H9 (cell line): ENCODE measurements at regions not wholly inside any gene's neighbourhood (a gene's known extent, or its start where the extent isn't known, plus 50 kb on each side); places are given as distances from the start of the nearest gene placed in this dataset.

Experiments used
- DNase-seq: peaks from one replicate; pipeline ENCODE4 v3.0.0-alpha.2; 2017
- H2AFZ ChIP-seq: one replicate; pipeline ENCODE4 v1.6.1; 2013; ENCODE audit warnings: mild to moderate bottlenecking, low read length, control low read depth, moderate library complexity
- H2AK5ac ChIP-seq: 2 replicates; pipeline ENCODE4 v1.6.1; 2013; ENCODE audit warnings: low read length, control low read depth, mixed read lengths; ENCODE audit not compliant: insufficient read length
- H2BK120ac ChIP-seq: one replicate; pipeline ENCODE4 v1.6.1; 2013; ENCODE audit warnings: low read depth, mild to moderate bottlenecking, low read length, control low read depth, inconsistent platforms; ENCODE audit not compliant: poor library complexity, severe bottlenecking
- H2BK12ac ChIP-seq: 2 replicates; pipeline ENCODE4 v1.6.1; 2013; ENCODE audit warnings: low read length, control low read depth, mixed read lengths, low read depth; ENCODE audit not compliant: insufficient read length
- H2BK15ac ChIP-seq: 2 replicates; pipeline ENCODE4 v1.6.1; 2013; ENCODE audit warnings: low read depth, low read length, control low read depth
- H2BK20ac ChIP-seq: one replicate; pipeline ENCODE4 v1.6.1; 2013; ENCODE audit warnings: low read depth, mild to moderate bottlenecking, low read length, control low read depth, inconsistent platforms; ENCODE audit not compliant: poor library complexity, severe bottlenecking
- H2BK5ac ChIP-seq: 2 replicates; pipeline ENCODE4 v1.6.1; 2013; ENCODE audit warnings: low read length, control low read depth, mixed read lengths; ENCODE audit not compliant: insufficient read length
- H3K14ac ChIP-seq: 2 replicates; pipeline ENCODE4 v1.6.1; 2013; ENCODE audit warnings: low read length, control low read depth; ENCODE audit not compliant: insufficient read depth
- H3K18ac ChIP-seq: 2 replicates; pipeline ENCODE4 v1.6.1; 2013; ENCODE audit warnings: low read depth, mild to moderate bottlenecking, mixed read lengths, low read length, control low read depth; ENCODE audit not compliant: insufficient read length
- H3K23ac ChIP-seq: 2 replicates; pipeline ENCODE4 v1.6.1; 2013; ENCODE audit warnings: low read length, control low read depth, mixed read lengths, low read depth; ENCODE audit not compliant: insufficient read length
- H3K23me2 ChIP-seq: 2 replicates; pipeline ENCODE4 v1.6.1; 2013; ENCODE audit warnings: low read depth, mild to moderate bottlenecking, mixed read lengths, low read length, control low read depth; ENCODE audit not compliant: insufficient read length, poor library complexity, severe bottlenecking
- H3K27ac ChIP-seq: 2 replicates; pipeline ENCODE4 v1.5.1; 2013; ENCODE audit warnings: low read length, control low read depth, mixed read lengths, low read depth; ENCODE audit not compliant: insufficient read length
- H3K27me3 ChIP-seq: 2 replicates; pipeline ENCODE4 v1.6.1; 2013; ENCODE audit warnings: low read length, control low read depth, inconsistent platforms; ENCODE audit not compliant: insufficient read depth
- H3K4ac ChIP-seq: 2 replicates; pipeline ENCODE4 v1.6.1; 2013; ENCODE audit warnings: low read depth, mild to moderate bottlenecking, control low read depth, inconsistent platforms, low read length, moderate library complexity
- H3K4me1 ChIP-seq: 2 replicates; pipeline ENCODE4 v1.6.1; 2013; ENCODE audit warnings: low read length, control low read depth, inconsistent platforms; ENCODE audit not compliant: insufficient read depth
- H3K4me2 ChIP-seq: 2 replicates; pipeline ENCODE4 v1.6.1; 2013; ENCODE audit warnings: low read length, control low read depth, mixed read lengths; ENCODE audit not compliant: insufficient read length, insufficient read depth
- H3K56ac ChIP-seq: 2 replicates; pipeline ENCODE4 v1.6.1; 2013; ENCODE audit warnings: low read depth, mild to moderate bottlenecking, mixed read lengths, low read length, control low read depth; ENCODE audit not compliant: insufficient read length
- H3K79me1 ChIP-seq: 2 replicates; pipeline ENCODE4 v1.6.1; 2013; ENCODE audit warnings: low read depth, mild to moderate bottlenecking, moderate library complexity, low read length, control low read depth, inconsistent platforms; ENCODE audit not compliant: insufficient read depth, poor library complexity, severe bottlenecking
- H3K79me2 ChIP-seq: 2 replicates; pipeline ENCODE4 v1.6.1; 2013; ENCODE audit warnings: low read length, control low read depth, inconsistent platforms; ENCODE audit not compliant: insufficient read depth
- H3K9ac ChIP-seq: 2 replicates; pipeline ENCODE4 v1.6.1; 2013; ENCODE audit warnings: low read length, control low read depth, mixed read lengths; ENCODE audit not compliant: insufficient read length; ENCODE audit errors: extremely low read depth
- H3K9me3 ChIP-seq: one replicate; pipeline ENCODE4 v1.6.1; 2013; ENCODE audit warnings: low read depth, low read length, inconsistent platforms; ENCODE audit not compliant: control insufficient read depth
- H3T11ph ChIP-seq: one replicate; pipeline ENCODE4 v1.6.1; 2013; ENCODE audit warnings: mild to moderate bottlenecking, low read length, control low read depth, inconsistent platforms
- H4K20me1 ChIP-seq: one replicate; pipeline ENCODE4 v1.6.1; 2013; ENCODE audit not compliant: control insufficient read depth, insufficient read length, insufficient read depth
- H4K5ac ChIP-seq: 2 replicates; pipeline ENCODE4 v1.6.1; 2013; ENCODE audit warnings: low read depth, mild to moderate bottlenecking, mixed read lengths, low read length, control low read depth; ENCODE audit not compliant: insufficient read length
- H4K8ac ChIP-seq: replicated peaks from 2 replicates; pipeline ENCODE4 v1.6.1; 2013; ENCODE audit warnings: low read length, control low read depth, mixed read lengths, low read depth; ENCODE audit not compliant: insufficient read length
- H4K91ac ChIP-seq: 2 replicates; pipeline ENCODE4 v1.6.1; 2013; ENCODE audit warnings: low read depth, mild to moderate bottlenecking, moderate library complexity, mixed read lengths, low read length, control low read depth; ENCODE audit not compliant: insufficient read length
- H3K27ac Mint-ChIP-seq, 3 experiments: 2 replicates in 2 of 3; 3 replicates in 1 of 3; pipeline ENCODE4 v1.8.0; 2020 to 2021; ENCODE audit warnings: mixed read lengths in 3 of 3, mild to moderate bottlenecking in 1 of 3, moderate library complexity in 1 of 3
- H3K27me3 Mint-ChIP-seq: 2 replicates; pipeline ENCODE4 v1.8.0; 2021; ENCODE audit warnings: low read depth, mild to moderate bottlenecking, moderate library complexity, mixed read lengths
- H3K36me3 Mint-ChIP-seq, 3 experiments: 2 replicates in 2 of 3; 3 replicates in 1 of 3; pipeline ENCODE4 v1.8.0; 2020 to 2021; ENCODE audit warnings: low read depth in 3 of 3, mixed read lengths in 3 of 3; ENCODE audit not compliant: insufficient read depth in 1 of 3
- H3K4me1 Mint-ChIP-seq, 2 experiments: 2 replicates each; pipeline ENCODE4 v1.8.0; 2020; ENCODE audit warnings: mixed read lengths in 2 of 2
- H3K4me3 Mint-ChIP-seq, 2 experiments: 2 replicates in 1 of 2; 3 replicates in 1 of 2; pipeline ENCODE4 v1.8.0; 2020 to 2021; ENCODE audit warnings: mild to moderate bottlenecking in 2 of 2, mixed read lengths in 2 of 2, moderate library complexity in 1 of 2
- H3K9me3 Mint-ChIP-seq, 2 experiments: 2 replicates in 1 of 2; 3 replicates in 1 of 2; pipeline ENCODE4 v1.8.0; 2020; ENCODE audit warnings: mild to moderate bottlenecking in 2 of 2, mixed read lengths in 2 of 2, moderate library complexity in 1 of 2
- WGBS: extraction: QIAGEN DNeasy Blood & Tissue Kit; methylation state at CpG from one replicate; pipeline ENCODE4 v1.1.7; 2013; ENCODE audit warnings: missing lambda C conversion rate, low lambda C conversion rate, mixed read lengths; ENCODE audit not compliant: insufficient read length; ENCODE audit errors: extremely low coverage; 5-methylcytosine and 5-hydroxymethylcytosine counted together
- TF ChIP-seq, protein P1 (sequence below): fragments of 200-600 bp; sonication (generic); conservative IDR thresholded peaks from 3 replicates; pipeline ENCODE4 v1.8.0; 2021; ENCODE audit warnings: antibody characterized with exemption, mild to moderate bottlenecking

- Histone ChIP-seq H3K14ac (no peak overlapping the region), H2BK12ac (no peak overlapping the region), H3K56ac (no peak overlapping the region), H2AFZ (no peak overlapping the region), H2BK120ac (no peak overlapping the region), H3K9me3 (no peaks in the 10 kb centered on the region), H3K27me3 (no peaks in the 10 kb centered on the region), H3K79me1 (no peaks in the 10 kb centered on the region), H3K23ac (no peak overlapping the region), H3K4me1 (no peaks in the 10 kb centered on the region), H4K5ac (no peak overlapping the region), H3K18ac (no peak overlapping the region), H3K9ac (no peak overlapping the region), H3K4ac (no peak overlapping the region), H2BK20ac (no peak overlapping the region), H2AK5ac (no peak overlapping the region), H3T11ph (no peak overlapping the region), H4K20me1 (no peaks in the 10 kb centered on the region), H4K8ac (no peak overlapping the region), H2BK5ac (no peak overlapping the region), H2BK15ac (no peak overlapping the region), H4K91ac (no peak overlapping the region), H3K4me2 (no peak overlapping the region), H3K27ac (no peak overlapping the region), H3K23me2 (no peaks in the 10 kb centered on the region), H3K79me2 (no peaks in the 10 kb centered on the region)
- peaks cover 0 to 6% of the 10 kb centered on the region in 2 experiments; a peak in 2 of 4 replicates for H3K4me1 Mint-ChIP-seq
- peak; percentile 25 for DNase-seq
- no peak overlapping the region for H3K27ac Mint-ChIP-seq
- WGBS = no CpG with 5 or more reads among the region's 6 CpGs
- TF ChIP-seq, protein P1, sequence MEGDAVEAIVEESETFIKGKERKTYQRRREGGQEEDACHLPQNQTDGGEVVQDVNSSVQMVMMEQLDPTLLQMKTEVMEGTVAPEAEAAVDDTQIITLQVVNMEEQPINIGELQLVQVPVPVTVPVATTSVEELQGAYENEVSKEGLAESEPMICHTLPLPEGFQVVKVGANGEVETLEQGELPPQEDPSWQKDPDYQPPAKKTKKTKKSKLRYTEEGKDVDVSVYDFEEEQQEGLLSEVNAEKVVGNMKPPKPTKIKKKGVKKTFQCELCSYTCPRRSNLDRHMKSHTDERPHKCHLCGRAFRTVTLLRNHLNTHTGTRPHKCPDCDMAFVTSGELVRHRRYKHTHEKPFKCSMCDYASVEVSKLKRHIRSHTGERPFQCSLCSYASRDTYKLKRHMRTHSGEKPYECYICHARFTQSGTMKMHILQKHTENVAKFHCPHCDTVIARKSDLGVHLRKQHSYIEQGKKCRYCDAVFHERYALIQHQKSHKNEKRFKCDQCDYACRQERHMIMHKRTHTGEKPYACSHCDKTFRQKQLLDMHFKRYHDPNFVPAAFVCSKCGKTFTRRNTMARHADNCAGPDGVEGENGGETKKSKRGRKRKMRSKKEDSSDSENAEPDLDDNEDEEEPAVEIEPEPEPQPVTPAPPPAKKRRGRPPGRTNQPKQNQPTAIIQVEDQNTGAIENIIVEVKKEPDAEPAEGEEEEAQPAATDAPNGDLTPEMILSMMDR = no peak
- H3K9me3 Mint-ChIP-seq = no peaks in the 10 kb centered on the region
- no peaks in the 10 kb centered on the region for H3K36me3 Mint-ChIP-seq
- peaks cover 23% of the 10 kb centered on the region for H3K27me3 Mint-ChIP-seq
- no peak overlapping the region for H3K4me3 Mint-ChIP-seq
Observed at GRCh38 chr6:4346659-4347333, 211.4 kb upstream of the ECI2 start.
